Fibroblast of mammary gland (primary cell): ENCODE measurements at regions not wholly inside any gene's neighbourhood (a gene's known extent, or its start where the extent isn't known, plus 50 kb on each side); places are given as distances from the start of the nearest gene placed in this dataset.
"Not testable (repeated sequence)": the region's sequence is repeated elsewhere in the genome, so short reads cannot be mapped to it uniquely, and the experiment has no call there.

Source experiments
- DNase-seq: peaks from one replicate; pipeline ENCODE4 v3.0.0-alpha.2; 2010; ENCODE audit warnings: low read depth
- H3K4me3 ChIP-seq: 2 replicates; pipeline ENCODE4 v1.5.1; 2011; ENCODE audit warnings: low read depth, mild to moderate bottlenecking, low read length, moderate library complexity; ENCODE audit not compliant: control insufficient read depth
- TF ChIP-seq, protein P1 (sequence below): conservative IDR thresholded peaks from 2 replicates; pipeline ENCODE4 v1.5.1; 2011; ENCODE audit warnings: low read depth, low read length, inconsistent platforms; ENCODE audit not compliant: control insufficient read depth, insufficient read depth

DNA sequence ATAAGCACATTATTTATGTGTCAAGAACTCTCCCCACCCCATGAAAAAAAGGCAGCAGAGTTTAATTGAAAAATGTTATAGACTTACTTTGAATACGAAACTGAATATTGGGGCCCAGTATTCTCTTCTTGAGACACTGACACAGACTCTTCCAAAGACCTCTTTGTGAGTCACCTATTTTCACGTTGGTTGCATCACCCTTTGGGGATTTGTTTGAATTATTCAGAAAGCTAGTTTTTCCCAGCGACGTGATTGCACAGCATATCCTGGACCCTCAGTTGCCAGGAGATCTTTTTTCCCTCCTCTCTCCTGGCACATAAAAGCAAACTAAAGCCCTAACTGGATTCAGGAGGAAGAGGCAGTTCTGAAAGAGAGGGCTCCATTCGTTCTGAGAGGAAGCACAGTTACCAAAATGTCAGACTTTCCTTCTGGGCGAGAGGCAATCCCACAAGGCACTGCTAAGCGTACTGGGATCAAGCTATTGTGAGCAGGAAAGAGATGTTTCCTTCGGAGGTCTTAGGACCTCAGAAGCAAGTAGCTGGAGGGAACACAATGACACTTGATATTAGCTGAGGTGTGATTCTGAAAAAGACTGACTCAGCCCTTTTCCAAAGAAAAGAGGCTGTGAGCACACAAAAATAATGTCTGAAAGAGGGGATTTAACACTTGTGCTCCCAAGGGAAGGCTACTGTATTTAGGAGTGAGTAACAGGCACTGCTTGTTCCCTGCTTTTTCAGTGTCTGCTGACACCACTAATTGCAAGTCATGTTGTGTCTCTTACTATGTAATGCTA, 65.8 kb upstream of the CADPS start:
- H3K4me3 ChIP-seq = no peak overlapping the region
- DNase-seq = peak; percentile 73
- TF ChIP-seq, protein P1, sequence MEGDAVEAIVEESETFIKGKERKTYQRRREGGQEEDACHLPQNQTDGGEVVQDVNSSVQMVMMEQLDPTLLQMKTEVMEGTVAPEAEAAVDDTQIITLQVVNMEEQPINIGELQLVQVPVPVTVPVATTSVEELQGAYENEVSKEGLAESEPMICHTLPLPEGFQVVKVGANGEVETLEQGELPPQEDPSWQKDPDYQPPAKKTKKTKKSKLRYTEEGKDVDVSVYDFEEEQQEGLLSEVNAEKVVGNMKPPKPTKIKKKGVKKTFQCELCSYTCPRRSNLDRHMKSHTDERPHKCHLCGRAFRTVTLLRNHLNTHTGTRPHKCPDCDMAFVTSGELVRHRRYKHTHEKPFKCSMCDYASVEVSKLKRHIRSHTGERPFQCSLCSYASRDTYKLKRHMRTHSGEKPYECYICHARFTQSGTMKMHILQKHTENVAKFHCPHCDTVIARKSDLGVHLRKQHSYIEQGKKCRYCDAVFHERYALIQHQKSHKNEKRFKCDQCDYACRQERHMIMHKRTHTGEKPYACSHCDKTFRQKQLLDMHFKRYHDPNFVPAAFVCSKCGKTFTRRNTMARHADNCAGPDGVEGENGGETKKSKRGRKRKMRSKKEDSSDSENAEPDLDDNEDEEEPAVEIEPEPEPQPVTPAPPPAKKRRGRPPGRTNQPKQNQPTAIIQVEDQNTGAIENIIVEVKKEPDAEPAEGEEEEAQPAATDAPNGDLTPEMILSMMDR = no peak

DNA sequence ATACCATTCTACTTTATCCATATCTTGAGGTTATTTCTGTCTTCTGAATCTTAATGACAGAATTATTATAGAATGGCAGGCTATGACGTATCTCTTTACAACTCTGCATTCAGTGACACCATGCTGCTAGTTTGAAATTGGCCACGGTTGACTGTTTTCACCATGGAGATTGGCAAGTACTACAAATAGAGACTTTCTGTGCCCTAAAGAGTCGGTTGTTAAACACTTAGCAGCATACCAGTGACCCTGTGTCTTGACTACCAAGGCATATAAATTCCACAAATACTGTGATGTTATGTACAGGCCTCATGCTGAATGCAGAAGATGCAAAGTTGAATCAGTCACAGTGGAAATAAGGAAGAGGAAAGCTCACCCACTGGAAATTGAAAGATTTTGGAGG, 67.0 kb upstream of the CADPS start:
- DNase-seq = no peak
- TF ChIP-seq, protein P1 = no peak
- H3K4me3 ChIP-seq = no peak overlapping the region

DNA sequence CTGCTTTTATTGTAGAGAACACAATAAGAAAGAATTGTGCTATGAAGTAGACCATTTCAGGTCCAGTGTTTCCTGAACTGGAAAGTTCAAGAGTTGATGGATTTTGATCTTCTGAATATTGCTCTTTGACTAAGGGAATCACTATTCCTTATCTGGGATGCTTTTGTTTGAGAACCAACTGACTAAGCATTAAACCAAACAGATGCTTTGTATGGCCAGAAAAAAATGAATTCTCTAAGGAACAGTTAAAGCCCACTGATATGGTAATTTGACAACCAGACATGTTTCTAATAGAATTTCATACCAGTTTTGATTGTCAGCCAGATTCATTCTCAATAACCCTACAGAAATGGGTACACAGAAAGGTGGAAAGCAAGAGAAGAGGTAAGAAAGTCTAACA, 67.5 kb upstream of the CADPS start:
- TF ChIP-seq, protein P1 = no peak
- DNase-seq = no peak
- H3K4me3 ChIP-seq = no peak overlapping the region

DNA sequence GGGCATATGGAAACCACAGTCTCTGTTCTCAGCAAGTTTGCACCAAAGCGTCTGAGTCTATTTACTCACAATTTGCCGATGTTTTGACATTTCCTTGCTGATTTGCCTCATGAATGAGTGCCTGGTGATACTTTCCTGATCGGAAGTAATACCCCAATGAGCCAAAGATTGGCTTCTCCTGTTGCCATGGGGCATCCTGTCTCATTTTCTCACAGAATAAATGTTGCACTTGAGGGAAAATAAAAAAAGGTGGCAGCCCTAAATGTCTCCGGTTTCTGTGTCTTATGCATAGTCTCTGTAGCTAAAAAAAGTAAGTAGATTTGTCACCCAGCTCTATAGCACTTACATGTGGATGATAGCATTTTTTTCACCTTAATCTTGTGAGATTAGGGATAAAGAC, 73.7 kb upstream of the CADPS start:
- H3K4me3 ChIP-seq = no peak overlapping the region
- no peak for DNase-seq
- TF ChIP-seq, protein P1 = no peak

DNA sequence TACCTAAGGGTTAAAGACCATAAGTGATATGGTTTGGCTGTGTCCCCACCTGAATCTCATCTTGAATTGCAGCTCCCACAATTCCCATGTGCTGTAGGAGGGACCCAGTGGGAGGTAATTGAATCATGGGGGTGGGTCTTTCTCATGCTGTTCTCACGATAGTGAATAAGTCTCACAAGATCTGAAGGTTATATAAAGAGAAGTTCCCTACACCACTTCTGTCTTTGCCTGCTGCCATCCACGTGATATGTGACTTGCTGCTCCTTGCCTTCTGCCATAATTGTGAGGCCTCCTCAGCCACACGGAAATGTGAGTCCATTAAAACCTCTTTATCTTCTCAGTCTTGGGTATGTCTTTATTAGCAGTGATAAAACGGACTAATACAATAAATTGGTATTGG, 75.0 kb upstream of the CADPS start:
- DNase-seq = no peak
- TF ChIP-seq, protein P1 = no peak
- H3K4me3 ChIP-seq = no peak overlapping the region

DNA sequence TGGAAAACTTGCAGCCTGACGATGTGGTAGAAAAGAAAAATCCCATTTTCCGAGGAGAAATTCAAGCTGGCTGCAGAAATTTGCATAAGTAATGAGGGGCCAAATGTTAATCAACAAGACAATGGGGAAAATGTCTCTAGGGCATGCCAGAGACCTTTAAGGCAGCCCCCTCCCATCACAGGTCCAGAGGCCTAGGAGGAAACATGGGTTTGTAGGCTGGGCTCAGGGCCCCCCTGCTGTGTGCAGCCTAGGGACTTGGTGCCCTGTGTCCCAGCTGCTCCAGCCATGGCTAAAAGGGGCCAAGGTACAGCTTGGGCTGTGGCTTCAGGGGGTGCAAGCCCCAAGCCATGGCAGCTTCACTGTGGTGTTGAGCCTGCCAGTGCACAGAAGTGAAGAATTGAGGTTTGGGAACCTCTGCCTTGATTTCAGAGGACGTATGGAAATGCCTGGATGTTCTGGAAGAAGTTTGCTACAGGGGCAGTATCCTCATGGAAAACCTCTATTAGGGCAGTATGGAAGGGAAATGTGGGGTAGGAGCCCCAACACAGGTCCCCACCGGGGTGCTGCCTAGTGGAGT, 75.9 kb upstream of the CADPS start:
- no peak overlapping the region for H3K4me3 ChIP-seq
- no peak for DNase-seq
- TF ChIP-seq, protein P1 = no peak

DNA sequence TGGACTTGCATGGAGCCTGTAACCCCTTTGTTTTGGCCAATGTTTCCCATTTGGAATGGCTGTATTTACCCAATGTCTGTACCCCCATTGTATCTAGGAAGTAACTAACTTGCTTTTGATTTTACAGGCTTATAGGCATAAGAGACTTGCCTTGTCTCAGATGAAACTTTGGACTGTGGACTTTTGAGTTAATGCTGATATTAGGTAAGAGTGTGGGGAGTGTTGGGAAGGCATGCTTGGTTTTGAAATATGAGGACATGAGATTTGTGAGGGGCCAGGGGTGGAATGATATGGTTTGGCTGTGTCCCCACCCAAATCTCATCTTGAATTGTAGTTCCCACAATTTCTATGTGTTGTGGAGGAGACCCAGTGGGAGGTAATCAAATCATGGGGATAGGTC, 76.7 kb upstream of the CADPS start:
- H3K4me3 ChIP-seq, DNase-seq: not testable (repeated sequence)
